ENCODE measurements at regions not wholly inside any gene's neighbourhood (a gene's known extent, or its start where the extent isn't known, plus 50 kb on each side); places are given as distances from the start of the nearest gene placed in this dataset.

DNA sequence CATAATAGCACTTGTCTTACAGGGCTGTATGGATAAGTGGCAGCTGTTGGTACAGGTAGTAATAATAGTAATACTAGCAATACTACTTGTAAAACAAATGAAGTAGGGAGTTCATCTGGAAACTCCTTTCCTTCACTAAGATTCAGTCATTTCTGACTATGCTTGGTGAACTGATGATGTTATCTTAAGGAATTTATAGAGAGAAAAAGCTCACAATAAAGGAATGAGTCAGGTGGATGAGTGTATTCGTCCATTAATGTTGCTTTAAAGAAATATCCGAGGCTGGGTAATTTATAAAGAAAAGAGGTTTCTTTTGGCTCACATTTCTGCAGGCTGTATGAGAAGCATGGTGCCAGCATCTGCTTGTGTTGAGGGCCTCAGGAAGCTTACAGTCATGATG is 477.3 kb downstream of the KLF12 start (continued):
- no peak for TF ChIP-seq SIN3A (IDR thresholded peaks at IDR 0.05; ENCODE audit: low read depth)
- TF ChIP-seq EGR1 (IDR thresholded peaks at IDR 0.05; ENCODE audit: low read depth), result no peak
- no peak for TF ChIP-seq FOSL1 (IDR thresholded peaks at IDR 0.05; ENCODE audit: low read depth)
- no peak for TF ChIP-seq YY1 (IDR thresholded peaks at IDR 0.05; ENCODE audit: extremely low read depth, insufficient replicate concordance, low read depth, low read length)
- TF ChIP-seq EZH2phosphoT487 (IDR thresholded peaks at IDR 0.05; ENCODE audit: borderline replicate concordance), result no peak
- TF ChIP-seq JUND (IDR thresholded peaks at IDR 0.05), result no peak

GRCh38 chr13:73653688-73654087 is 480.5 kb downstream of the KLF12 start:
- Histone ChIP-seq H3K4me2 (ENCODE audit: low read length) (no peak overlapping the region), H3K9me3 (ENCODE audit: control insufficient read depth in 1 of 2, insufficient read depth in 1 of 2, low read depth in 1 of 2, low read length in 2 of 2) (no peaks in the 10 kb centered on the region), H3K27ac (ENCODE audit: low read depth, low read length) (no peak overlapping the region), H4K20me1 (ENCODE audit: insufficient read depth) (no peaks in the 10 kb centered on the region), H3K4me1 (ENCODE audit: control insufficient read depth in 1 of 2, insufficient read depth in 2 of 2, low read length in 2 of 2) (no peaks in the 10 kb centered on the region), H2AFZ (ENCODE audit: low read depth, low read length, poor library complexity, severe bottlenecking) (no peak overlapping the region), H3K36me3 (ENCODE audit: control insufficient read depth in 1 of 2, insufficient read depth in 2 of 2, low read length in 2 of 2) (no peaks in the 10 kb centered on the region), H3K9ac (ENCODE audit: low read length) (no peak overlapping the region), H3K79me2 (ENCODE audit: insufficient read depth, low read length) (no peaks in the 10 kb centered on the region), H3K9me2 (ENCODE audit: insufficient read depth) (no peaks in the 10 kb centered on the region), H3K27me3 (ENCODE audit: insufficient read depth, low read length) (no peaks in the 10 kb centered on the region), H3K4me3 (replicated peaks in 1 of 2; ENCODE audit: low read depth in 1 of 2, low read length in 2 of 2) (no peak overlapping the region)
- ChIA-PET CTCF (no interaction called here), RAD21 (ENCODE audit: low non-redundant PET in 1 of 2, low total read pairs in 2 of 2, uncharacterized antibody in 2 of 2, unreplicated experiment in 2 of 2) (no interaction called here), POLR2A (no interaction called here)
- intact Hi-C loops (cut with micrococcal nuclease), result no loop called here
- DNase-seq (ENCODE audit: low read depth, low spot score) (no peak), ATAC-seq (no peak)
- BruUV-seq (replicated peaks), result no TSS peak
- TF ChIP-seq ZNF274 (IDR thresholded peaks at IDR 0.05; ENCODE audit: low read depth, low read length) (no peak), MAX (IDR thresholded peaks at IDR 0.05) (no peak), ZFX (IDR thresholded peaks at IDR 0.05) (no peak), ELF1 (IDR thresholded peaks at IDR 0.05; ENCODE audit: borderline replicate concordance, low read depth) (no peak), EGR1 (IDR thresholded peaks at IDR 0.05; ENCODE audit: low read depth) (no peak), JUND (IDR thresholded peaks at IDR 0.05) (no peak), ATF3 (IDR thresholded peaks at IDR 0.05) (no peak), RAD21 (IDR thresholded peaks at IDR 0.05; ENCODE audit: low read depth) (no peak), EZH2phosphoT487 (IDR thresholded peaks at IDR 0.05; ENCODE audit: borderline replicate concordance) (no peak), YY1 (IDR thresholded peaks at IDR 0.05; ENCODE audit: extremely low read depth, insufficient replicate concordance, low read depth, low read length) (no peak)
- TF ChIP-seq, protein P1, sequence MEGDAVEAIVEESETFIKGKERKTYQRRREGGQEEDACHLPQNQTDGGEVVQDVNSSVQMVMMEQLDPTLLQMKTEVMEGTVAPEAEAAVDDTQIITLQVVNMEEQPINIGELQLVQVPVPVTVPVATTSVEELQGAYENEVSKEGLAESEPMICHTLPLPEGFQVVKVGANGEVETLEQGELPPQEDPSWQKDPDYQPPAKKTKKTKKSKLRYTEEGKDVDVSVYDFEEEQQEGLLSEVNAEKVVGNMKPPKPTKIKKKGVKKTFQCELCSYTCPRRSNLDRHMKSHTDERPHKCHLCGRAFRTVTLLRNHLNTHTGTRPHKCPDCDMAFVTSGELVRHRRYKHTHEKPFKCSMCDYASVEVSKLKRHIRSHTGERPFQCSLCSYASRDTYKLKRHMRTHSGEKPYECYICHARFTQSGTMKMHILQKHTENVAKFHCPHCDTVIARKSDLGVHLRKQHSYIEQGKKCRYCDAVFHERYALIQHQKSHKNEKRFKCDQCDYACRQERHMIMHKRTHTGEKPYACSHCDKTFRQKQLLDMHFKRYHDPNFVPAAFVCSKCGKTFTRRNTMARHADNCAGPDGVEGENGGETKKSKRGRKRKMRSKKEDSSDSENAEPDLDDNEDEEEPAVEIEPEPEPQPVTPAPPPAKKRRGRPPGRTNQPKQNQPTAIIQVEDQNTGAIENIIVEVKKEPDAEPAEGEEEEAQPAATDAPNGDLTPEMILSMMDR (IDR thresholded peaks at IDR 0.05 in 2 of 3, conservative IDR thresholded peaks at IDR 0.05 in 1 of 3; ENCODE audit: borderline replicate concordance in 1 of 3, insufficient read depth in 1 of 3, low read depth in 2 of 3, low read length in 2 of 3), result no peak

Data from HCT116 (cell line).